HCT116 (cell line): ENCODE measurements at regions not wholly inside any gene's neighbourhood (a gene's known extent, or its start where the extent isn't known, plus 50 kb on each side); places are given as distances from the start of the nearest gene placed in this dataset.

Source experiments
- ATAC-seq: fragments of 200-7000 bp; cut with Tn5 transposase; 2 replicates; pipeline ENCODE4 v1.9.1; 2020; ENCODE audit warnings: mild to moderate bottlenecking, moderate library complexity
- BruUV-seq: library from RNA; stranded (reverse); fragments of 400-500 nt; replicated peaks from 2 replicates; lab custom pipeline; 2021; lab: Mats Ljungman, UMichigan
- CTCF ChIA-PET: fragments of 300-600 bp; sonication (Branson Sonifier 250); formaldehyde crosslinking; loops from one replicate; lab custom pipeline; 2021; ENCODE audit warnings: antibody characterized with exemption; lab: Charles Lee
- POLR2A ChIA-PET: fragments of 300-600, 350-600 bp; sonication (Branson Sonifier 250); formaldehyde crosslinking; loops from one replicate; lab custom pipeline; 2021; ENCODE audit warnings: antibody characterized with exemption; lab: Charles Lee
- RAD21 ChIA-PET, 2 experiments: fragments of 300-600 bp; sonication (Branson Sonifier 250); formaldehyde crosslinking; loops; one replicate each; lab custom pipeline; 2023; ENCODE audit warnings: low total read pairs in 2 of 2; ENCODE audit not compliant: uncharacterized antibody in 2 of 2, unreplicated experiment in 2 of 2, low non-redundant PET in 1 of 2; lab: Charles Lee
- DNase-seq: peaks from one replicate; pipeline ENCODE4 v3.0.0-alpha.2; 2010; ENCODE audit warnings: low read depth, low spot score
- H2AFZ ChIP-seq: fragments of 200-600 bp; shearing (Covaris generic), sonication (generic); 2 replicates; pipeline ENCODE4 v1.6.1; 2017; ENCODE audit warnings: low read depth, mixed run types, mixed read lengths, antibody characterized with exemption, low read length; ENCODE audit not compliant: poor library complexity, severe bottlenecking
- H3K27ac ChIP-seq: 2 replicates; pipeline ENCODE4 v1.5.1; 2012; ENCODE audit warnings: low read depth, low read length
- H3K27me3 ChIP-seq: fragments of 200-600 bp; sonication (generic); 2 replicates; pipeline ENCODE4 v1.6.1; 2016; ENCODE audit warnings: mixed run types, low read length, mixed read lengths; ENCODE audit not compliant: insufficient read depth
- H3K36me3 ChIP-seq, 2 experiments: fragments of 200-500 bp in 1 of 2; fragments of 200-600 bp in 1 of 2; sonication (Bioruptor generic) in 1 of 2; sonication (generic) in 1 of 2; 2 replicates each; pipeline versions ENCODE4 v1.5.1 to v1.6.1; 2014 to 2016; ENCODE audit warnings: low read length in 2 of 2, inconsistent platforms in 1 of 2, mixed read lengths in 1 of 2, mixed run types in 1 of 2; ENCODE audit not compliant: insufficient read depth in 2 of 2, control insufficient read depth in 1 of 2
- H3K4me1 ChIP-seq, 2 experiments: fragments of 200-600 bp in 1 of 2; sonication (generic) in 1 of 2; 2 replicates each; pipeline versions ENCODE4 v1.5.1 to v1.6.1; 2012 to 2017; ENCODE audit warnings: low read length in 2 of 2, inconsistent platforms in 1 of 2, mild to moderate bottlenecking in 1 of 2, mixed read lengths in 1 of 2, mixed run types in 1 of 2, moderate library complexity in 1 of 2; ENCODE audit not compliant: insufficient read depth in 2 of 2, control insufficient read depth in 1 of 2
- H3K4me2 ChIP-seq: fragments of 200-600 bp; sonication (generic); 2 replicates; pipeline ENCODE4 v1.6.1; 2017; ENCODE audit warnings: mixed run types, low read length, mixed read lengths
- H3K4me3 ChIP-seq, 2 experiments: fragments of 200-600 bp in 1 of 2; sonication (generic) in 1 of 2; replicated peaks in 1 of 2; 2 replicates each; pipeline ENCODE4 v1.5.1; 2011 to 2016; ENCODE audit warnings: low read length in 2 of 2, control low read depth in 1 of 2, low read depth in 1 of 2, mild to moderate bottlenecking in 1 of 2, mixed read lengths in 1 of 2, mixed run types in 1 of 2
- H3K79me2 ChIP-seq: fragments of 200-600 bp; sonication (generic); 2 replicates; pipeline ENCODE4 v1.6.1; 2017; ENCODE audit warnings: mild to moderate bottlenecking, mixed run types, low read length, moderate library complexity, mixed read lengths; ENCODE audit not compliant: insufficient read depth
- H3K9ac ChIP-seq: fragments of 200-600 bp; sonication (generic); 2 replicates; pipeline ENCODE4 v1.6.1; 2016; ENCODE audit warnings: low read length, mixed read lengths
- H3K9me2 ChIP-seq: fragments of 200-600 bp; sonication (generic), shearing (Covaris generic); 2 replicates; pipeline ENCODE4 v1.6.1; 2017; ENCODE audit warnings: mixed run types, mild to moderate bottlenecking, moderate library complexity; ENCODE audit not compliant: insufficient read depth
- H3K9me3 ChIP-seq, 2 experiments: fragments of 200-500 bp in 1 of 2; fragments of 200-600 bp in 1 of 2; sonication (Bioruptor generic) in 1 of 2; sonication (generic) in 1 of 2; 2 replicates each; pipeline ENCODE4 v1.6.1; 2014 to 2017; ENCODE audit warnings: low read length in 2 of 2, mixed read lengths in 2 of 2, inconsistent platforms in 1 of 2, low read depth in 1 of 2, mild to moderate bottlenecking in 1 of 2, mixed run types in 1 of 2, moderate library complexity in 1 of 2; ENCODE audit not compliant: control insufficient read depth in 1 of 2, insufficient read depth in 1 of 2
- H4K20me1 ChIP-seq: fragments of 200-600 bp; sonication (generic), shearing (Covaris generic); 2 replicates; pipeline ENCODE4 v1.6.1; 2017; ENCODE audit warnings: mixed run types, mild to moderate bottlenecking, moderate library complexity; ENCODE audit not compliant: insufficient read depth
- CBX3 ChIP-seq: IDR thresholded peaks from 2 replicates; pipeline ENCODE4 v1.6.1; 2012; ENCODE audit warnings: low read depth
- CEBPB ChIP-seq: IDR thresholded peaks from 2 replicates; pipeline ENCODE4 v1.6.1; 2012; ENCODE audit warnings: low read depth
- EZH2 ChIP-seq: fragments of 200-600 bp; sonication (generic); IDR thresholded peaks from 2 replicates; pipeline ENCODE4 v1.6.1; 2017; ENCODE audit warnings: antibody characterized with exemption, mixed run types
- EZH2phosphoT487 ChIP-seq: fragments of 200-600 bp; IDR thresholded peaks from 2 replicates; pipeline ENCODE4 v1.6.1; 2018; ENCODE audit warnings: antibody characterized with exemption, borderline replicate concordance
- FOSL1 ChIP-seq: IDR thresholded peaks from 2 replicates; pipeline ENCODE4 v1.6.1; 2012; ENCODE audit warnings: low read depth
- POLR2AphosphoS5 ChIP-seq: IDR thresholded peaks from 2 replicates; pipeline ENCODE4 v1.6.1; 2011; ENCODE audit warnings: mild to moderate bottlenecking, low read depth, low read length, moderate library complexity
- RAD21 ChIP-seq: IDR thresholded peaks from 2 replicates; pipeline ENCODE4 v1.6.1; 2012; ENCODE audit warnings: low read depth, mild to moderate bottlenecking
- TCF7L2 ChIP-seq: IDR thresholded peaks from 2 replicates; pipeline ENCODE4 v1.7.0; 2011; ENCODE audit warnings: borderline replicate concordance, inconsistent platforms; ENCODE audit not compliant: insufficient read depth, insufficient read length; ENCODE audit errors: extremely low read depth
- YY1 ChIP-seq: IDR thresholded peaks from 2 replicates; pipeline ENCODE4 v1.6.1; 2011; ENCODE audit warnings: low read length, low read depth, moderate library complexity, mild to moderate bottlenecking; ENCODE audit not compliant: insufficient replicate concordance; ENCODE audit errors: extremely low read depth
- ZFX ChIP-seq: fragments of 450-650 bp; IDR thresholded peaks from 2 replicates; pipeline ENCODE4 v1.6.1; 2017
- ZNF274 ChIP-seq: fragments of 200-500 bp; sonication (Bioruptor generic); IDR thresholded peaks from 2 replicates; pipeline ENCODE4 v1.6.1; 2014; ENCODE audit warnings: mild to moderate bottlenecking, low read depth, low read length, inconsistent platforms
- intact Hi-C: fragments of 100-400 bp; cut with micrococcal nuclease; formaldehyde crosslinking; loops from 2 replicates; pipeline ENCODE4 v1.10.0; 2022
- TF ChIP-seq, protein P1 (sequence below): IDR thresholded peaks from 2 replicates; pipeline ENCODE4 v1.6.1; 2012
- TF ChIP-seq, protein P2 (sequence below): IDR thresholded peaks from 2 replicates; pipeline ENCODE4 v1.6.1; 2012; ENCODE audit warnings: low read depth

DNA sequence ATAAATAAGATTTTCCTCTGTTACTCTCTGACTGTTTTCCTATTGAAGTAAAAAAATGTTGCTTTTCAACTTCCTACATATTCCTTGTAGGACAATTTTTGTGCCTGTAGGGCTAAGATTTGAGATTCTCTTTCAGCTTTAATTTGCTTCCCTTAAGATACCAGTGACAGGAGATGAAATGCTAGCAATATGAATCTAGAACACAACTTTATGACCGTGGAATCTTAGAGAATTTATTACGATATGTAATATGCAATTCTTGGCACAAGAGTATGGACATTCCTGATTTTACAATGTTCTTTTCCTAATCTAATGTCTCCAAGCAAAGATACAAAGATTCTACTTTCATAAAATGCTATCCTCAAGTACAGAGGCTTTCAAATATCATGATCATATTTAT lies 180.9 kb downstream of the KCNE4 start:
- ChIA-PET CTCF (no interaction called here), RAD21 (no interaction called here), POLR2A (no interaction called here)
- no peaks in the 10 kb centered on the region for H3K36me3 ChIP-seq
- H3K27ac ChIP-seq, result no peak overlapping the region
- H3K4me3 ChIP-seq, result no peak overlapping the region
- H3K9ac ChIP-seq, result no peak overlapping the region
- no peaks in the 10 kb centered on the region for H3K9me3 ChIP-seq
- no peaks in the 10 kb centered on the region for H3K27me3 ChIP-seq
- DNase-seq, result no peak
- no peak overlapping the region for H2AFZ ChIP-seq
- 0 out of 2 replicates have a peak, but pooled peaks cover 4% of the 10 kb centered on the region for H3K9me2 ChIP-seq
- TF ChIP-seq RAD21, result no peak
- TF ChIP-seq, protein P1, sequence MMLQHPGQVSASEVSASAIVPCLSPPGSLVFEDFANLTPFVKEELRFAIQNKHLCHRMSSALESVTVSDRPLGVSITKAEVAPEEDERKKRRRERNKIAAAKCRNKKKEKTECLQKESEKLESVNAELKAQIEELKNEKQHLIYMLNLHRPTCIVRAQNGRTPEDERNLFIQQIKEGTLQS, result no peak
- no peak for TF ChIP-seq YY1
- no peak for TF ChIP-seq ZFX
- TF ChIP-seq ZNF274, result no peak
- TF ChIP-seq TCF7L2, result no peak
- TF ChIP-seq, protein P2, sequence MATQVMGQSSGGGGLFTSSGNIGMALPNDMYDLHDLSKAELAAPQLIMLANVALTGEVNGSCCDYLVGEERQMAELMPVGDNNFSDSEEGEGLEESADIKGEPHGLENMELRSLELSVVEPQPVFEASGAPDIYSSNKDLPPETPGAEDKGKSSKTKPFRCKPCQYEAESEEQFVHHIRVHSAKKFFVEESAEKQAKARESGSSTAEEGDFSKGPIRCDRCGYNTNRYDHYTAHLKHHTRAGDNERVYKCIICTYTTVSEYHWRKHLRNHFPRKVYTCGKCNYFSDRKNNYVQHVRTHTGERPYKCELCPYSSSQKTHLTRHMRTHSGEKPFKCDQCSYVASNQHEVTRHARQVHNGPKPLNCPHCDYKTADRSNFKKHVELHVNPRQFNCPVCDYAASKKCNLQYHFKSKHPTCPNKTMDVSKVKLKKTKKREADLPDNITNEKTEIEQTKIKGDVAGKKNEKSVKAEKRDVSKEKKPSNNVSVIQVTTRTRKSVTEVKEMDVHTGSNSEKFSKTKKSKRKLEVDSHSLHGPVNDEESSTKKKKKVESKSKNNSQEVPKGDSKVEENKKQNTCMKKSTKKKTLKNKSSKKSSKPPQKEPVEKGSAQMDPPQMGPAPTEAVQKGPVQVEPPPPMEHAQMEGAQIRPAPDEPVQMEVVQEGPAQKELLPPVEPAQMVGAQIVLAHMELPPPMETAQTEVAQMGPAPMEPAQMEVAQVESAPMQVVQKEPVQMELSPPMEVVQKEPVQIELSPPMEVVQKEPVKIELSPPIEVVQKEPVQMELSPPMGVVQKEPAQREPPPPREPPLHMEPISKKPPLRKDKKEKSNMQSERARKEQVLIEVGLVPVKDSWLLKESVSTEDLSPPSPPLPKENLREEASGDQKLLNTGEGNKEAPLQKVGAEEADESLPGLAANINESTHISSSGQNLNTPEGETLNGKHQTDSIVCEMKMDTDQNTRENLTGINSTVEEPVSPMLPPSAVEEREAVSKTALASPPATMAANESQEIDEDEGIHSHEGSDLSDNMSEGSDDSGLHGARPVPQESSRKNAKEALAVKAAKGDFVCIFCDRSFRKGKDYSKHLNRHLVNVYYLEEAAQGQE, result no peak
- TF ChIP-seq POLR2AphosphoS5, result no peak
- no peak for TF ChIP-seq EZH2phosphoT487
- no peak for TF ChIP-seq CBX3
- no peak for TF ChIP-seq EZH2
- TF ChIP-seq FOSL1, result no peak
- TF ChIP-seq CEBPB, result no peak
- TF ChIP-seq, all 23 proteins: peak for 0
- H3K4me2 ChIP-seq, result no peak overlapping the region
- no peaks in the 10 kb centered on the region for H3K79me2 ChIP-seq
- no peak for ATAC-seq
- H3K4me1 ChIP-seq, result peaks cover 0 to 5% of the 10 kb centered on the region in 2 experiments; a peak in 1 of 4 replicates
- no TSS peak for BruUV-seq
- intact Hi-C loops, result no loop called here
- H4K20me1 ChIP-seq, result no peaks in the 10 kb centered on the region
